ENCODE measurements at regions not wholly inside any gene's neighbourhood (a gene's known extent, or its start where the extent isn't known, plus 50 kb on each side); places are given as distances from the start of the nearest gene placed in this dataset.

GRCh38 chr2:34736482-34736881 is 1137.4 kb upstream of the FAM98A start:
- Mint-ChIP-seq H3K27me3 (ENCODE audit: low read depth) (peaks cover 3% of the 10 kb centered on the region; the same call in 1 of the 2 replicates), H3K4me1 (peaks cover 58% of the 10 kb centered on the region), H3K9me3 (peaks cover 23% of the 10 kb centered on the region), H3K4me3 (no peak overlapping the region), H3K36me3 (peaks cover 23% of the 10 kb centered on the region), H3K27ac (no peak overlapping the region; the same call in 1 of the 2 replicates)
- TF ChIP-seq GTF2I (CRISPR knock-in tag; conservative IDR thresholded peaks at IDR 0.05) (no peak), USF1 (CRISPR knock-in tag; IDR thresholded peaks at IDR 0.05) (no peak), E2F5 (CRISPR knock-in tag; IDR thresholded peaks at IDR 0.05) (no peak), MAX (CRISPR knock-in tag; IDR thresholded peaks at IDR 0.05) (no peak), CREM (CRISPR knock-in tag; IDR thresholded peaks at IDR 0.05) (no peak), SMAD3 (CRISPR knock-in tag; IDR thresholded peaks at IDR 0.05; ENCODE audit: borderline replicate concordance) (no peak)
- POLR2A ChIA-PET = no interaction called here
- CTCF ChIA-PET = no interaction called here
- ATAC-seq = no peak
- no peak for DNase-seq (ENCODE audit: low spot score)

- POLR2A ChIA-PET = no interaction called here
- DNase-seq (ENCODE audit: low spot score) (no peak), ATAC-seq (peak; percentile 62)
- CTCF ChIA-PET = interaction anchor here (1.1 to 1.2 kb wide), 2 partner anchors 9 to 722 kb away, joined by 4 to 5 read pairs; no protein-coding TSS in a partner anchor
- Mint-ChIP-seq H3K27me3 (ENCODE audit: low read depth) (peaks cover 3% of the 10 kb centered on the region; the same call in 1 of the 2 replicates), H3K9me3 (peaks cover 23% of the 10 kb centered on the region), H3K36me3 (peaks cover 23% of the 10 kb centered on the region), H3K27ac (peak overlapping the region; percentile 94), H3K4me1 (peaks cover 70% of the 10 kb centered on the region), H3K4me3 (0 out of 2 replicates have a peak overlapping the region, but pooled peaks have one; percentile 1)
- TF ChIP-seq TEAD1 (CRISPR knock-in tag; IDR thresholded peaks at IDR 0.05) = peak; percentile 23; the same call in 1 of the 2 replicates
- TF ChIP-seq MAX (CRISPR knock-in tag; IDR thresholded peaks at IDR 0.05) = no peak
These were observed 1135.6 kb upstream of the FAM98A start for GRCh38 chr2:34734662-34735061.

GRCh38 chr2:34734042-34734441 is 1134.9 kb upstream of the FAM98A start:
- H3K27ac Mint-ChIP-seq = peak overlapping the region; percentile 99
- H3K4me1 Mint-ChIP-seq = peaks cover 70% of the 10 kb centered on the region
- peaks cover 3% of the 10 kb centered on the region; the same call in 1 of the 2 replicates for H3K27me3 Mint-ChIP-seq (ENCODE audit: low read depth)
- CTCF ChIA-PET = interaction anchor here (1.1 to 1.2 kb wide), 2 partner anchors 9 to 721 kb away, joined by 4 to 5 read pairs; no protein-coding TSS in a partner anchor
- POLR2A ChIA-PET = no interaction called here
- TF ChIP-seq ZNF416 (CRISPR knock-in tag; IDR thresholded peaks at IDR 0.05) = no peak
- no peak for TF ChIP-seq IRF2 (CRISPR knock-in tag; IDR thresholded peaks at IDR 0.05; ENCODE audit: borderline replicate concordance, low read depth)
- no peak for TF ChIP-seq ZNF512 (CRISPR knock-in tag; IDR thresholded peaks at IDR 0.05; ENCODE audit: borderline replicate concordance)
- TF ChIP-seq FOXP1 (CRISPR knock-in tag; IDR thresholded peaks at IDR 0.05; ENCODE audit: borderline replicate concordance) = no peak
- TF ChIP-seq RORB (CRISPR knock-in tag; IDR thresholded peaks at IDR 0.05) = no peak
- TF ChIP-seq NR3C1 (CRISPR knock-in tag; conservative IDR thresholded peaks at IDR 0.05; ENCODE audit: low read depth) = no peak
- TF ChIP-seq CREM (CRISPR knock-in tag; IDR thresholded peaks at IDR 0.05) = no peak
- no peak for TF ChIP-seq FOXK1 (CRISPR knock-in tag; IDR thresholded peaks at IDR 0.05)
- no peak for TF ChIP-seq USF2 (CRISPR knock-in tag; IDR thresholded peaks at IDR 0.05)
- H3K9me3 Mint-ChIP-seq = peaks cover 23% of the 10 kb centered on the region
- H3K36me3 Mint-ChIP-seq = peaks cover 23% of the 10 kb centered on the region
- peak overlapping the region; percentile 39; the same call in 1 of the 2 replicates for H3K4me3 Mint-ChIP-seq
- no peak for ATAC-seq
- no peak for DNase-seq (ENCODE audit: low spot score)

All from WTC11 (cell line).